GM19025 (cell line): ENCODE measurements at regions not wholly inside any gene's neighbourhood (a gene's known extent, or its start where the extent isn't known, plus 50 kb on each side); places are given as distances from the start of the nearest gene placed in this dataset.

Experiments used
- ATAC-seq: cut with Tn5 transposase; IDR thresholded peaks from one replicate; pipeline ENCODE4 v1.9.1; 2021; ENCODE audit warnings: mild to moderate bottlenecking, low read depth, moderate library complexity; ENCODE audit not compliant: unreplicated experiment

- no peak for ATAC-seq
Measured at GRCh38 chr5:128591598-128592455, 53.8 kb upstream of the FBN2 start.

DNA sequence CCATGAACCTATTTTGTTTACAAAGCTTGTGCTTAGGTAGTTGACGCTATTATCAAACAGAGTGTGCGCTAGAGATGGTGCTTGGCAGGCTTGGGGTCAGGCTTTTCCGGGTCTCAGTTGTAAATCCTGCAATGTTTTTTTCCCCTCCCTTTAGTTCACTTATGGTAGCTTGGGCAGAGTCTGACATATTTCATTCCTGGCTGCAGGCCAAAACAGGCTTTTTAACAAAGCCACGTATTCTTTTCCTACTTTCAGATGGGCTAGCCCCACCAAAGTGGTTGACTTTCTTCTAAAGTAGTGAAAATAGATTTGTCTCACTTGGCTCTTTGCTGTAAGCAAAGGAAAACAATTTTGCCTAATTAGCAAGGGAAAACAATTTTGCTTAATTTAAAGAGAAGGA, 58.0 kb upstream of the FBN2 start:
- ATAC-seq: no peak

DNA sequence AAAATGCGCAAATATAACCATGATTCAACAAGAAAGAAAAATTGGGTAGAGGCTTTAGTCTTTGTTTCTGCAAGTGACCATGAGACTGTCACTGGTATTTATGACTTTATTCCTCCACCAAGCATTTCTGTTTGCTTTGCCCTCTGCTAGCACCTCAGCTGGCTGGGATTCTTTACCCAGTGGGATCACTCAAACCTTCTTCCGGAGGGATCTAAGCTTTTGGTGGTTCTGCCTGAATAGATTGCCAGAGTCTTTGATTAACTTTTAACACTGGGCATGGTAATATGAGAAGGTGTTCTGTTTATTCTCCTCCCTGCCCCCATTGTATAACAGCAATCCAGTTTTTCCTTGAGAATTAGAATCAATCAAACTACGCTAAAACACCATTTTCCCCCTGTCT, 59.1 kb upstream of the FBN2 start:
- ATAC-seq: no peak

DNA sequence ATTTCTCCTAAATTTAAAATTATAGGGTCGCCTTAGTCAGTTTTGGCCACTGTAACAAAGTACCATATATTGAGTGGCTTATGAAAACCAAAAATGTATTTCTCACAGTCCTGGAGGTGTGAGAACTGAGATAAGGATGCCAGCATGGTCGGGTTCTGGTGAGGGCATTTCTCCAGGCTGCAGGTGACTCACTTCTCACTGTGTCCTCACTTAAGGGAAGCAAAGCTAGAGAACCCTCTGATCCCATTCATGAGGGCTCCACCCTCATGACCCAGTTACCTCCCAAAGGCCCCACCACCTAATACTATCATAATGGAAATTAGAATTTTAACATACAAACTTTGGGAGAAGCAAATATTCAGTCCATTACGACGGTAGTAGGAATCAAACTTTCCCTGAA, 75.1 kb upstream of the FBN2 start:
- ATAC-seq: no peak

- no peak for ATAC-seq
Measured at GRCh38 chr5:128613766-128614165, 75.7 kb upstream of the FBN2 start.

DNA sequence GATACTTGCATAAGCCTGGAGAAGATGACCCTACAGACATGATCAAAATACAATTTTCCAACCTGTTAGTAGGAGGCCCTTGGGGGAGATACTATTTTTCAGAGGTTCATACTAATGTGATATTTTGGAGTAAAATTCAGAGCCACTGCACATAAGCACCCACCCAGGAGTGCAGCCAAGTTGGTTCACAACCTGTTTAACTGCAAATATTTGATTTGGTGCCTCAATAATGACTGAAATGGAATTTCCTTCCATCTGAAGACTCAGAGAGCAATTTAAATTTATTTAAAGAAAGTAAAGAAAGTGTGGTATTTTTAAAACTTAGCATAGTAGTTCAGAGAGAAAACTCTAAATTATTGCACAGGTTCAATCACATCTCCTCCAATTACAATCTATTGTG, 77.5 kb upstream of the FBN2 start:
- no peak for ATAC-seq

DNA sequence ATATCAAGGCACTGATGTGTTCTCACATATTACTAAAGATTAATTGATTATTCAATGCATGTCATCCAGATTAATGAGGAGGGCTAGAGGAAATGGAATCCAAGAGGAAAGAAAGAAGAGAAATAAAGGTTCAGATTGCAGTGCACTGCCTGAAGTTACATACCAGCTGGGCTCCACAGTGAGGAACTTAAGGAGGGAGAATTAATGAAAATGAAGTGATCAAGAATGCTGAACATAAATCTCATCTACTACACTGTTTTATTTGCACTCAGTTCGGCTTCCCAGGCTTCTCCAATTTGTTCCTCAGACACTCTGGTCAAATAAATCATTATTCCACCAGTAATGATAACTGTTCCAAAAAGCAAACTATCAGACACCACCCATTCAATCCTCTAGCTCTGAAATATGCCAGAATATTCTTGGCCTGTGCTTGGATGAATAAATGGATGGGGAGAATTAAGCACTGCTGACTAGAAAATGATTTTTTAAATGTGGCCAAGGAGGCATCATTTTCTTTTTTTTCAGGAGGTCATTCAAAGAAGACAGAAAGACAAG, 88.6 kb upstream of the FBN2 start:
- no peak for ATAC-seq

DNA sequence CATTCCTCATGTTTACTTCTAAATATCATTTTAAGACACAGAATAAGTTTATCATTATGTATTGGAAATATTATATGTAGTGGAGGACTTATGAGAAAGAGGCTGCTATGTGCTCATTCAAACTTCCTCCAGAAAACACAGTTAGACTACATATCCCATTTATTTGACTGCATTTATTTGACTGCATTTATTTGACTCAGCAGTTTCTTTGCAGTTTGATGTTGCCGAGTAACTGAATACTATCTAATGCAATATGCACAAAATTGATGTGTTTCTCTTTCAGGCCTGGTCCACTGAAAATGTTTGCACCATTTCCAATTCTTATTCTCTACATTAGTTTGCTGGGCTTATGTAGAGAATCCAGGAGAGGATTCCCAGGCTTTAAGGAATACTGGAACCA, 89.9 kb upstream of the FBN2 start:
- ATAC-seq: no peak

DNA sequence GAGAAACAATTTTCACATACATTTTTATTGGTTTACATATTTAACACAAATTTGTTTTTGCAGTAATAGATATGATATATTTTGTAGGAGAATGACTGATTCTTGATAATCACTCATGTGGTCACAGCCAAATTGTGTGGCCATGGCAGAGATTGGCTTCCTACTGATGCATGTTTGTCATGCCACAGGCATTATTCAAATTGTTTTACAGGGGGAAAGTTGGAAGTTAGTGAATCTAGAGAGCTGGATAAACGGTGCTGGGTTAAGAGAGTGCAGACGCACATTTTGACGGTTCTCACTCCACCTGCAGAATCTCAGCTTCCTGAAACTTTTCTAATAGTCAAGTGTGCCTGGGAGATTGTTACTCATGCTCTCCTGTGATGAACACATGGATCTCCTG, 91.1 kb upstream of the FBN2 start:
- ATAC-seq: no peak

GRCh38 chr5:128630121-128630520, 92.1 kb upstream of the FBN2 start:
- no peak for ATAC-seq

DNA sequence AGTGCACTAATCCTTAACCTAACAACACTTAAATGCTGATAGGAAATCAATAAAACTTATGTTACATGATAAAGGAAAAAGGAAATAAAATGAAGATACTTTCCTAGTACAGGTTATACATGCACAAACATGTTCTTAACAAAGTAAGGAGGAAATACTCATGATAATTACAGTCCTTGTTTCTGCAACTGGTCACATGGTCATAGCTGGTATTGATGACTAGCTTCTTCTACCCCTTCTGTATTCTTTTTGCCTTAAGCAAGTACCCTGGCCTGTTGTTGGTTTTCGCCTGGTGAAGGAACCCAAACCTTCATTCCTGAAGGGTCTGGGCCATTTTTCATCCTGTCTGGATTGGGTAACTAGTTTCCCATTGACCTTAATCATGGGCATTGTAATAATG, 93.7 kb upstream of the FBN2 start:
- no peak for ATAC-seq

GRCh38 chr5:128632264-128632663, 94.2 kb upstream of the FBN2 start:
- ATAC-seq: no peak

DNA sequence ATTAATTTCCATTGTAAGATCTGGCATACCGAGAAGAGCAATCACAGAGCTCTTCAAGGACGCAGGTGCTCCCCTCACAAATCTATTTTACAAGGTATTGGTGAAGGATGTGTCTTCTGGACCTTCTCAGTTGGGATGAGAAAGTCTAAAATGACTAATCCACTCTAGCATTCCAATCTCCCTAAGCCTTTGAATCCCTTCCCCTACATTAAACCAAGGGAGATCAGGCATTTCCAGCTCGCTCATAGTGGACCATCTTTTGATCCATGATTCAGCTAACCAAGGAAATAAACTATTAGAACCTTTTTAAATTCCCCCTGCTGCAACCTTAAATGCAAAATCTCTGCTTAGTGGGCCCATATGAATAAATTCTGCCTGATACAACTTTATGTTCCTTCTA, 95.9 kb upstream of the FBN2 start:
- ATAC-seq: no peak

- no peak for ATAC-seq
Measured at GRCh38 chr5:128635379-128635778, 97.3 kb upstream of the FBN2 start.

GRCh38 chr5:128636361-128636760, 98.3 kb upstream of the FBN2 start:
- no peak for ATAC-seq

DNA sequence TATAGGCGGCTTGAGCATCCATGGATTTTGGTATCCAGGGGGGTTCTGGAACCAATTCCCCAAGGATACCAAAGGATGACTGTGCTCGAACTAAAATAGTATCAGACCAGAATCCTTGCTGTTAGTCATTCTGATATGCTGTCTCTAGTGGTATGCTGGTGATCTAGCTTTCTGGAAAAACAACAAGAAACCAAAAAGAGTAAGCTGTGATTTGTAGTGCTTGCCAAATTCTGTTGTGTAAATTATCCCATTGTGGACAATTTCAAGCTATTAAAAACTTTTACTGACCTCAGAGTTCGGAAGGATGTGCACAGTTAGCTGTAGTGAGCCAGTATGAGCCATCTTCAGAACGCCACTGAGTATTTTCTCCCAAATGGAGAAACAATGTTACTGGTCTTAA, 99.0 kb upstream of the FBN2 start:
- no peak for ATAC-seq

DNA sequence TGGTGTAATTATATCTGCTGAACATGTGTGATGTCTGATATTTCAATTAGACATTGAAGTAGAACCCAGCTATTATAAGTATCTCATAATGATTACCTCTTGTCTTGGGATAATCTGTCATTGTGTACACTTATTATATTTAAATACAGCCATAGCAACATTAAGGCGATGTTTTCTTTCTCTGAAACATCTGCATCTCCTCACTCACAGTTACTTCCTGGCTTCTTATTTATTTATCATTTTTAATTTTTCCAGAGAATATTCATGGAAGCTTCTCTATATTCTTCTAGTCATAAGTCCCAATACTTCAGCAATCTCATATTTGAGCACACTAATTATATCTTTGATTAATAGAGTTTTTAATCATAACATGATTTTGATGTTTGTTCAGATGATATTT, 103.8 kb upstream of the FBN2 start:
- ATAC-seq: no peak

GRCh38 chr5:128644863-128645262, 106.8 kb upstream of the FBN2 start:
- no peak for ATAC-seq

DNA sequence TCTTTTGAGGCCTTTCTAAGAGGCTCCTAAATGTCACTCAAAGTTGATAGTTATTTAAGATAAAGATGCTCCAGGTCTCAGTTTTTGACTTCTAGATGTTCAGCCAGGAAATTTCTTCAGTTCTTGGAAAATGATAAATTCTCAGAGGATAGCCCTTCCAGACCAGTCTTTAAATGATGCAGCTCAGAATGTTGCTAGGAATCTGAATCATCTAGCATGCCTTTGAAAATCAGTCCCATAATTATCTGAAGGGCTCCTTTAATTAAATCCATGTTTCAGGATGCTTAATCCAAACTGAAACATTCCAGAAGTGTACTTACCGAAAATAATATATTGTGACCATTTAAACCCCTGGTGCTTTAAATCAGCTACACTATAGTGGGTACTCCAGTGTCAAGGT, 107.5 kb upstream of the FBN2 start:
- no peak for ATAC-seq

DNA sequence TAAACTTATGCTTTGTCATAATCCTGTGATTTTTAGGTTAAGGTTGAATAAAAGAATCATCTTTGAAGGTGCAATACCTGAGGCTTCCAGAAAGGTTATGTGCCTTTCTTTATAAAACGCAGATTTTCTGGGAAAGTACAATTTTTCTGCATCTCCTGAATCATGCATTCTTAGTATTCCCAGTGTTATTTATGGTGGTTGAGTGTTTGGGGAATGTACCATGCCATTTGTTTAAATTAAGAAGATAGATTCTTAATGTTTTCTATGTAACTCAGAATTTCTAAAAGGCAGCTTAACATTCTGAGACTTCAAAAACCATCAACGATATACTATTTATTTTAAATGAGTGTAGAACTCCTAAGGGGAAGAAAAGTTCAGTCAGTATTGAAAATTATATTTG, 108.1 kb upstream of the FBN2 start:
- ATAC-seq: no peak

GRCh38 chr5:128649192-128649591, 111.1 kb upstream of the FBN2 start:
- no peak for ATAC-seq

DNA sequence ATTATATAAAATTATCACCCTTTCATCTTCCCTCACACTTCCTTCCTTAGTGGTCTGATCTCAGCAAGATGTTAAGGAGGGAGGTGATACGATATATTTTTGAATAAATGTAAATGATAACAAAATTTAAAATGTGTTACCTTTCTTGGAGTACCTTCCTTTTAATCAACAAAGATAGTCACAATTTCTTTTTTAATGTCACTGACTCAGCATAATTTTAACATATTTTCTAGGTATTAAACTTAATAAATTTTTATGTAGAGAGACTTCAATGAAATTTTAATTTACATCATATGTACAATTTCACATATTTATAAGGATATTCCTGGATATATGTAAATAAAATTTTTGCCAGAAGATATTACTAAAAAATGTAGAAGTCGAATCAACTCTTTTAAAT, 125.0 kb upstream of the FBN2 start:
- ATAC-seq: no peak
